Activated naive CD4-positive, alpha-beta T cell treated with anti-CD3 and anti-CD28 coated beads for 36 hours (primary cell): ENCODE measurements at regions not wholly inside any gene's neighbourhood (a gene's known extent, or its start where the extent isn't known, plus 50 kb on each side); places are given as distances from the start of the nearest gene placed in this dataset.
"Not testable (repeated sequence)": the region's sequence is repeated elsewhere in the genome, so short reads cannot be mapped to it uniquely, and the experiment has no call there.

ENCODE experiments used
- CTCF ChIA-PET: fragments of 350-600 bp; sonication (Branson Sonifier 250); formaldehyde crosslinking; loops from one replicate; lab custom pipeline; 2021; ENCODE audit warnings: antibody characterized with exemption; lab: Charles Lee
- DNase-seq: peaks from one replicate; pipeline ENCODE4 v3.0.0-alpha.2; 2020
- H3K27ac Mint-ChIP-seq: one replicate; pipeline ENCODE4 v1.8.0; 2021; ENCODE audit warnings: mild to moderate bottlenecking, mixed read lengths
- H3K27me3 Mint-ChIP-seq: one replicate; pipeline ENCODE4 v1.8.0; 2021; ENCODE audit warnings: low read depth, mixed read lengths
- H3K36me3 Mint-ChIP-seq: one replicate; pipeline ENCODE4 v1.8.0; 2021; ENCODE audit warnings: low read depth, mixed read lengths
- H3K4me1 Mint-ChIP-seq: one replicate; pipeline ENCODE4 v1.8.0; 2021; ENCODE audit warnings: low read depth, mixed read lengths
- H3K4me3 Mint-ChIP-seq: one replicate; pipeline ENCODE4 v1.8.0; 2021; ENCODE audit warnings: mild to moderate bottlenecking, moderate library complexity, mixed read lengths
- H3K9me3 Mint-ChIP-seq: one replicate; pipeline ENCODE4 v1.8.0; 2021; ENCODE audit warnings: mixed read lengths
- intact Hi-C: fragments of 100-400 bp; cut with micrococcal nuclease; formaldehyde crosslinking; loops from one replicate; pipeline ENCODE4 v1.15.1; 2023

DNA sequence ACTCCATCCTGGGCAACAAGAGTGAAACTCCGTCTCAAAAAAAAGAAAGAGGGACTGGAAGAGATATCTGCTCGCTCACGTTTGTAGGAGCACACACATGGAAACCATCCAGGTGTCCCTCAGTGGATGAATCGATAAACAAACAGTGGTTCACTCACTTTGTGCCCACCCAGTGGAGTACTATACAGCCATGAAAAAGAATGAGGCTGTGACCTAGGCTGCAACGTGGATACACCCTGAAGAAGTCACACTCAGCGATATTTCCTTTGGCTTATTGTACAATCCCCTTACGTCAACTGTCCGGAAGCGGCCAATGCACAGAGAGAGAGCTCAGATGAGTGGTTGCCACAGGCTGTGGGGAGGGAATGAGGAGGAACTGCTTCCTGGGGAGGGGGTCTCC lies 82.3 kb upstream of the PPP2R3B start:
- peaks cover 4% of the 10 kb centered on the region for H3K27me3 Mint-ChIP-seq
- H3K27ac Mint-ChIP-seq = no peak overlapping the region
- H3K4me3 Mint-ChIP-seq = no peak overlapping the region
- H3K36me3 Mint-ChIP-seq = peaks cover 2% of the 10 kb centered on the region
- DNase-seq = no peak
- H3K4me1 Mint-ChIP-seq = no peaks in the 10 kb centered on the region
- CTCF ChIA-PET = no interaction called here
- intact Hi-C loops = no loop called here
- peaks cover 8% of the 10 kb centered on the region for H3K9me3 Mint-ChIP-seq

- peaks cover 2% of the 10 kb centered on the region for H3K36me3 Mint-ChIP-seq
- intact Hi-C loops = no loop called here
Measured at GRCh38 chrX:470686-471085, 84.0 kb upstream of the PPP2R3B start.

DNA sequence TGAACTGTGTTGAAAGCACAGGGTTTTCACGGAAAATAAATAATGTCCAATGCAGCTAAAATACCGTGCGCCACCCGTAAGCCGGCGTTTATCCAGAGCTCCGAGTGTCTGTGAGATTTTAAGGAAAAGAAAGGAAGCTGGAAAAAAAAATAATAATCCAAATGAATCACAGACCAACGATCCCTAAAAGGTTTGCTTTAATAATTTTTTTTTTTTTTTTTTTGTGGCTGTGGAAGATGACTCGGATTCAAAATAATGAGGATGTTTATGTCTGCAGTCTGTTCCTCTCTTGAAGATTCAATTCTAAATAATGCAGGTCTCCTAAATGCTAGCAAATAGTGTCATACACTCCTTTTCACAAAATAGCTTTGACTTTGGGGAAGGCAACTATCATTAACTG lies 84.6 kb upstream of the PPP2R3B start:
- peaks cover 4% of the 10 kb centered on the region for H3K27me3 Mint-ChIP-seq
- peaks cover 8% of the 10 kb centered on the region for H3K9me3 Mint-ChIP-seq
- no peak overlapping the region for H3K27ac Mint-ChIP-seq
- DNase-seq = no peak
- peaks cover 2% of the 10 kb centered on the region for H3K36me3 Mint-ChIP-seq
- H3K4me1 Mint-ChIP-seq = no peaks in the 10 kb centered on the region
- CTCF ChIA-PET = no interaction called here
- intact Hi-C loops = no loop called here
- H3K4me3 Mint-ChIP-seq = no peak overlapping the region

More at GRCh38 chrX:470686-471085, 84.0 kb upstream of the PPP2R3B start:
- DNase-seq = no peak
- H3K4me3 Mint-ChIP-seq = no peak overlapping the region
- no peaks in the 10 kb centered on the region for H3K4me1 Mint-ChIP-seq
- H3K27ac Mint-ChIP-seq = no peak overlapping the region
- peaks cover 8% of the 10 kb centered on the region for H3K9me3 Mint-ChIP-seq
- peaks cover 4% of the 10 kb centered on the region for H3K27me3 Mint-ChIP-seq
- CTCF ChIA-PET = no interaction called here

GRCh38 chrX:472275-472674 lies 85.6 kb upstream of the PPP2R3B start:
- H3K36me3 Mint-ChIP-seq, H3K27me3 Mint-ChIP-seq, H3K4me1 Mint-ChIP-seq, H3K4me3 Mint-ChIP-seq, CTCF ChIA-PET, DNase-seq, H3K27ac Mint-ChIP-seq, H3K9me3 Mint-ChIP-seq, intact Hi-C loops: not testable (repeated sequence)

DNA sequence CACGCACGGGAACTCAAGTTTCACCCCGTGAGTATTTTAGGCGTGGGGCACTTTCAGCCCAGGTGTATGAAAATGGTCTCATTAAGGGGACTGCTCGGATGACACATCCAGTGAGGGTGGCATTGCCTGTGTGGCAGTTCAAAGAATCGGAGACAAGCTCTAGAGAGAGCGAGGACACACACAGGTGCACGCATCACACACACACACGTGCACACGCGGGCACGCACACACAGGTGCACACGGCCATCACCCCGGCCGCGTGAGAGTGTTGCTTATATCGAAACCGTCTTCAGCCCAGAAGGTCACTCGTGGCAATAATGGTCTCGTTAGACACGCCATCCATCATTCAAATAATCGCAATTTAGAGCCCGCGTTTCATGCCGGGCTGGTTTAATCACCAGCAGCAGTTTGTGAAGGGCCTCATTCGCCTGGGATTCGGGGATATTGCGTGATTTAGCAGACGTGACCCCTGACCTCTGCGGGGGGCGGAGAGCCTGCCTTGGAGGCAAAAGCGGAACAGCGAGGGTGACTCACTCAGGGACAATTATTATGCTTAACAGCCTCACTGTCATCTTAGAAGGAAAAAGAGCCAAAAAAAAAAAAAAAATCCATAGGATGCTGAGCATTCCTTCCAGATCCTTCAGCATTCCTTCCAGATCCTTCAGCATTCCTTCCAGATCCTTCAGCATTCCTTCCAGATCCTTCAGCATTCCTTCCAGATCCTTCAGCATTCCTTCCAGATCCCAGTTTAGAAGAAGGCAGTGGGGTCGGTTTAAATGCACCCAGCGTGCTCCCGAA lies 89.4 kb upstream of the PPP2R3B start:
- H3K27me3 Mint-ChIP-seq = peaks cover 4% of the 10 kb centered on the region
- no peak overlapping the region for H3K27ac Mint-ChIP-seq
- DNase-seq = no peak
- H3K9me3 Mint-ChIP-seq = peaks cover 8% of the 10 kb centered on the region
- no peaks in the 10 kb centered on the region for H3K4me1 Mint-ChIP-seq
- CTCF ChIA-PET = no interaction called here
- peaks cover 2% of the 10 kb centered on the region for H3K36me3 Mint-ChIP-seq
- H3K4me3 Mint-ChIP-seq = no peak overlapping the region
- intact Hi-C loops = no loop called here

DNA sequence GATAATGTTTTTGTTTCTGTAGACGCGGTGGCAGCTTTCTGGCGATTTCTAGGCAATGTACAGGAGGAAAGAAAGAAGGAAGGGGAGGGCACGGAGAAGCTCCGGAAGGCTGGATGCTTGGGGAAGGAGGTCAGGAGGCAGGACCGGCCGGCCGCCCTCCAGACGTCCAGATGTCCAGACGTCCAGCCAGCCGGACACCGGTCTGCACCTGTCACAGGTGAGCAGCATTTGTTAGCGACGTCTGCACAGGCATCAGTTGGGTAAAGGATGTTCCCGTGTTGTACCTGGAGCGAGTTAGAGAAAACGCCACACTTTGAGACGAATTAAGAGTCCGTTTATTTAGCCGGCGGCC lies 90.0 kb upstream of the PPP2R3B start:
- peaks cover 2% of the 10 kb centered on the region for H3K36me3 Mint-ChIP-seq
- DNase-seq = no peak
- no peaks in the 10 kb centered on the region for H3K4me1 Mint-ChIP-seq
- no peak overlapping the region for H3K27ac Mint-ChIP-seq
- CTCF ChIA-PET = no interaction called here
- H3K9me3 Mint-ChIP-seq = peaks cover 8% of the 10 kb centered on the region
- H3K27me3 Mint-ChIP-seq = peaks cover 4% of the 10 kb centered on the region
- intact Hi-C loops = no loop called here
- no peak overlapping the region for H3K4me3 Mint-ChIP-seq

DNA sequence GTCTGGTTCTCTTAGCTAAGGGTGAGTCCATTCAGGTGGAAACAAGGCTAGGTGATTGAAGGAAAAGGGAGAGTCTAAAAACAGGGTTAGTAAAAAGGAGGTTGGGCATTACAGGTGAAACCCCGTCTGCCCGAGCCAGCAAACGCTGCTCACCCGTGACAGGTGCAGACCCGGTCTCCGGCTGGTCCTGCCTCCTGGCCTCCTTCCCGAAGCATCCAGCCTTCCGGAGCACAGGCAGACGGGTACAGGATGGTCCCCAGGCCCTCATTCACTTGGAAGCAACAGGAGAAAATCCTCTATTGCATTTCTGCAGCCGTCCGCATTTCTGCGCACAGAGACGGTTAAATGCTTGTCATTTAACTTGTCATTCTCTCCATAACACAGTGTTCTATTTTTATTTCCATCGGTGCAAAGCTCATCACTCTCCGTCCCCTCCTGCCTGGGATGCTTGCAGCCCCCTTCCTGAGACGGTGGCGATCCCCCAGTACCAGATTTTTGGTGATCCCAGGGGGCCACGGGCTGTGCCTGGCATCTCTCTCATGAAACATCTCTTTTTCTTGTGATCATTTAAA lies 90.8 kb upstream of the PPP2R3B start:
- peaks cover 2% of the 10 kb centered on the region for H3K36me3 Mint-ChIP-seq
- H3K27me3 Mint-ChIP-seq = peaks cover 4% of the 10 kb centered on the region
- no peaks in the 10 kb centered on the region for H3K4me1 Mint-ChIP-seq
- intact Hi-C loops = no loop called here
- CTCF ChIA-PET = no interaction called here
- no peak overlapping the region for H3K4me3 Mint-ChIP-seq
- no peak for DNase-seq
- no peak overlapping the region for H3K27ac Mint-ChIP-seq
- peaks cover 4% of the 10 kb centered on the region for H3K9me3 Mint-ChIP-seq

GRCh38 chrX:479273-479981 lies 92.7 kb upstream of the PPP2R3B start:
- no peak for DNase-seq
- H3K4me1 Mint-ChIP-seq = no peaks in the 10 kb centered on the region
- H3K4me3 Mint-ChIP-seq = no peak overlapping the region
- CTCF ChIA-PET = no interaction called here
- H3K9me3 Mint-ChIP-seq = no peaks in the 10 kb centered on the region
- H3K36me3 Mint-ChIP-seq = no peaks in the 10 kb centered on the region
- H3K27ac Mint-ChIP-seq = no peak overlapping the region
- no peaks in the 10 kb centered on the region for H3K27me3 Mint-ChIP-seq
- intact Hi-C loops = no loop called here

DNA sequence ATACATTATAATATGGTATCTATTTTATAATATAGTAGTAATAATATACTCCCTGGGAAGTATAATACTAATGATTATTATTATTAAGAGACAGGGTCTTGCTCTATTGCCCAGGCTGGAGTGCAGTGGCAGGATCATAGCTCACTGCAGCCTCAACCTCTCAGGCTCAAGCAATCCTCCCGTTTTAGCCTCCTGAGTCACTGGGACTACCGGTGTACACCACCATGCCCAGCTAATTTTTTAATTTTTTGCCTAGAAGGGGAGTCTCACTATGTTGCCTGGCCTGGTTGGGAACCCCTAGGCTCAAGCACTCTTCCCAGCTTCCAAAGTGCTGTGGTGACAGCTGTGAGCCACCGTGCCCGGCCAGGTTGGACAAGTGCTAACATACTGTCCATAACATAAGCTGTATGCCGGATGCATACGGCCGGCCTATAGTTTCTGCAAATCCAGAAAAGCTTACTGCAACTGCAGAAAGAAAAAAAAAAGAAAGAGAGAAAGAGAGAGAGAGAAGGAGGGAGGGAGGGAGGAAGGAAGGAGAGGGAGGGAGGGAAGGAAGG lies 94.2 kb upstream of the PPP2R3B start:
- intact Hi-C loops = no loop called here
- Mint-ChIP-seq H3K4me1 (no peaks in the 10 kb centered on the region), H3K9me3 (no peaks in the 10 kb centered on the region), H3K27me3 (no peaks in the 10 kb centered on the region), H3K36me3 (no peaks in the 10 kb centered on the region), H3K4me3 (no peak overlapping the region), H3K27ac (no peak overlapping the region)
- no peak for DNase-seq
- CTCF ChIA-PET = no interaction called here

DNA sequence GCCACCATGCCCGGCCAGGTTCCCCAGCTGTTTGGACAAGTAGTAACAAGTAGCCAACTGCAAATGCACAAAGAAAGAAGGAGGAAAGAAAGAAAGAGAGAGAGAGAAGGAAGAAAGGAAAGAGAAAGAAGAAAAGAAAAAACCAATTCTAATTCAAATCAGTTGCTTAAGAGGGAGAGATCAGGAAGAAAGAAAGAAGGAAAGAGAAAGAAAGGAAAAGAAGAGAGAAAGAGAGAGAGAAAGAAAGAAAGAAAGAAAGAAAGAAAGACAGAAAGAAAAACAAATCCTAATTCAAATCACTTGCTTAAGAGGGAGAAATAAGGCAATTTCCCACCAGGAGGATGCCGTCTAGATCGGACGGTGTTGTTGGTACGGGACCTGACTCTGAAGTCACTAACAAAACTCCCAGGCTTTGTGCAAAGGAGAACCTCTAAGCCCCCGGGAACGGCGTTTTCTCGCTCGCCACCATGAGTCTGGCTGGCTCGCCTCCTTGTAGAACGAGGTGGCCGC lies 95.5 kb upstream of the PPP2R3B start:
- CTCF ChIA-PET = no interaction called here
- Mint-ChIP-seq H3K9me3 (no peaks in the 10 kb centered on the region), H3K4me3 (no peak overlapping the region), H3K4me1 (no peaks in the 10 kb centered on the region), H3K27me3 (no peaks in the 10 kb centered on the region), H3K27ac (no peak overlapping the region), H3K36me3 (no peaks in the 10 kb centered on the region)
- intact Hi-C loops = no loop called here
- no peak for DNase-seq

GRCh38 chrX:482702-483203 lies 96.0 kb upstream of the PPP2R3B start:
- intact Hi-C loops = no loop called here
- CTCF ChIA-PET = no interaction called here

DNA sequence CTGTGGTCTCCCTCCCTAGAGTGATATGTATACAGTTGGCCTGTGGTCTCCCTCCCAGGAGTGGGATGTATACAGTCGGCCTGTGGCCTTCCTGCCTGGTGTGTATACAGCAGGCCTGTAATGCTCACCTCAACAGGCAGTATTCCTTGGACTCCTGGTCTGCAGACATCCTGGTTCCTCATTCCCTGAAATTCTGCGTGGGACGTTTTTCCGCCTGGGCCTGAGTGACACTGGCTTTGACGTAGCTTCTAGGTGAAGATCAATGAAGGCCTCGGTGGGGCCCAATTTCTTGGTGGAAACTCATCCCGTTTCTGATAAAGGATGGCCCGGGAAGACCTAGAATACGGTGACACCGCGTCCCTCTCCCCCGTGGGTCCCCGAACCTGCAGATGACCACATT lies 98.7 kb upstream of the PPP2R3B start:
- no peak for DNase-seq
- intact Hi-C loops = no loop called here
- Mint-ChIP-seq H3K27me3 (no peaks in the 10 kb centered on the region), H3K4me3 (no peak overlapping the region), H3K9me3 (no peaks in the 10 kb centered on the region), H3K27ac (no peak overlapping the region), H3K36me3 (no peaks in the 10 kb centered on the region), H3K4me1 (no peaks in the 10 kb centered on the region)
- CTCF ChIA-PET = no interaction called here

More at GRCh38 chrX:482702-483203, 96.0 kb upstream of the PPP2R3B start:
- Mint-ChIP-seq H3K36me3 (no peaks in the 10 kb centered on the region), H3K27me3 (no peaks in the 10 kb centered on the region), H3K27ac (no peak overlapping the region), H3K4me1 (no peaks in the 10 kb centered on the region), H3K9me3 (no peaks in the 10 kb centered on the region), H3K4me3 (no peak overlapping the region)
- no peak for DNase-seq
